OCI-LY1 (cell line): ENCODE measurements at regions not wholly inside any gene's neighbourhood (a gene's known extent, or its start where the extent isn't known, plus 50 kb on each side); places are given as distances from the start of the nearest gene placed in this dataset.

Experiments
- EZH2 ChIP-seq: fragments of 200-600 bp; sonication (generic), shearing (Covaris generic); IDR thresholded peaks from 2 replicates; pipeline ENCODE4 v1.8.0; 2017; ENCODE audit warnings: borderline replicate concordance, mixed run types, mild to moderate bottlenecking, antibody characterized with exemption, low read length, moderate library complexity, mixed read lengths
- TF ChIP-seq, protein P1 (sequence below): fragments of 200-600 bp; sonication (generic), shearing (Covaris generic); IDR thresholded peaks from 2 replicates; pipeline ENCODE4 v1.5.1; 2017; ENCODE audit warnings: mild to moderate bottlenecking, antibody characterized with exemption, low read length, moderate library complexity, mixed read lengths

DNA sequence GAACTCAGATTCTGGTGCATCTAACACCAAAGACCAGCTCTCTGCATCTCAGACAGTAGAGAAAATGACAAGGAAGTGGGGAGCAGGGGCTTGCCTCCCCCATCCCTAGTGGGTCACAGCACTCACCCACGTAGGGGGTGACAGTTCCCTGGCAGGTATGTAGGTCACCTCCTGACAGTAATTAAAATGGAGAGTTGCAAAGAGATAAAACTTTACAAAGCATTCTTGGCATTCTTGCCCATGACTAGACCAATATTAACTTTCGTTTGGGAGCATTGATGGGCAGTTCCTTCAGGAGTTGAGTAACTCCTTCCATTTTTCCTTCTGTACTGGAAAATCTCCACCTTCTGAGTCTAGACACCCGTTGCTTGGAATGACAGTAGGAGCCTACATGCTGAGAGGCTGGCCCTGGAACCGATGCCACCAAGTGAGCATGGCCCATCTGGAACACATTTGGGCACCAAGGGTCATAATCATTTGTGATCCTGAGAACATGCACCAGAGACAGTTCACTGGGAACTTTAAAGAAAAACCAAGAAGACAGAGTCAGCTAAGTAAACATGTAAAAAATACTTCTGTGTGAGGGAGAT, 81.5 kb upstream of the MSX2 start:
- TF ChIP-seq, protein P1, sequence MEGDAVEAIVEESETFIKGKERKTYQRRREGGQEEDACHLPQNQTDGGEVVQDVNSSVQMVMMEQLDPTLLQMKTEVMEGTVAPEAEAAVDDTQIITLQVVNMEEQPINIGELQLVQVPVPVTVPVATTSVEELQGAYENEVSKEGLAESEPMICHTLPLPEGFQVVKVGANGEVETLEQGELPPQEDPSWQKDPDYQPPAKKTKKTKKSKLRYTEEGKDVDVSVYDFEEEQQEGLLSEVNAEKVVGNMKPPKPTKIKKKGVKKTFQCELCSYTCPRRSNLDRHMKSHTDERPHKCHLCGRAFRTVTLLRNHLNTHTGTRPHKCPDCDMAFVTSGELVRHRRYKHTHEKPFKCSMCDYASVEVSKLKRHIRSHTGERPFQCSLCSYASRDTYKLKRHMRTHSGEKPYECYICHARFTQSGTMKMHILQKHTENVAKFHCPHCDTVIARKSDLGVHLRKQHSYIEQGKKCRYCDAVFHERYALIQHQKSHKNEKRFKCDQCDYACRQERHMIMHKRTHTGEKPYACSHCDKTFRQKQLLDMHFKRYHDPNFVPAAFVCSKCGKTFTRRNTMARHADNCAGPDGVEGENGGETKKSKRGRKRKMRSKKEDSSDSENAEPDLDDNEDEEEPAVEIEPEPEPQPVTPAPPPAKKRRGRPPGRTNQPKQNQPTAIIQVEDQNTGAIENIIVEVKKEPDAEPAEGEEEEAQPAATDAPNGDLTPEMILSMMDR = no peak
- no peak for TF ChIP-seq EZH2
